IgD-negative memory B cell (primary cell): ENCODE measurements at regions not wholly inside any gene's neighbourhood (a gene's known extent, or its start where the extent isn't known, plus 50 kb on each side); places are given as distances from the start of the nearest gene placed in this dataset.

Experiments
- H3K27ac Mint-ChIP-seq, 3 donors: one replicate each; pipeline ENCODE4 v1.8.0; 2020 to 2022; ENCODE audit warnings: mild to moderate bottlenecking in 3 of 3, mixed read lengths in 3 of 3, moderate library complexity in 1 of 3
- H3K27me3 Mint-ChIP-seq: one replicate; pipeline ENCODE4 v1.8.0; 2021; ENCODE audit warnings: mixed read lengths
- H3K36me3 Mint-ChIP-seq: one replicate; pipeline ENCODE4 v1.8.0; 2020; ENCODE audit warnings: mild to moderate bottlenecking, mixed read lengths
- H3K4me1 Mint-ChIP-seq, 3 donors: one replicate each; pipeline ENCODE4 v1.8.0; 2020 to 2022; ENCODE audit warnings: mixed read lengths in 3 of 3, mild to moderate bottlenecking in 1 of 3
- H3K4me3 Mint-ChIP-seq, 4 donors: one replicate each; pipeline ENCODE4 v1.8.0; 2020 to 2022; ENCODE audit warnings: mild to moderate bottlenecking in 4 of 4, mixed read lengths in 4 of 4, moderate library complexity in 3 of 4
- H3K9me3 Mint-ChIP-seq, 3 donors: one replicate each; pipeline ENCODE4 v1.8.0; 2020 to 2021; ENCODE audit warnings: mixed read lengths in 3 of 3, mild to moderate bottlenecking in 1 of 3

GRCh38 chr21:38718481-38718880, 87.2 kb upstream of the ETS2 start:
- Mint-ChIP-seq H3K36me3 (peaks cover 2% of the 10 kb centered on the region), H3K27ac (no peak overlapping the region), H3K9me3 (peaks cover 0 to 2% (median 0%) of the 10 kb centered on the region in 3 donors)

GRCh38 chr21:38720074-38720473, 85.7 kb upstream of the ETS2 start:
- no peak overlapping the region for H3K4me3 Mint-ChIP-seq
- H3K9me3 Mint-ChIP-seq, result peaks cover 0 to 4% (median 2%) of the 10 kb centered on the region in 3 donors
- H3K36me3 Mint-ChIP-seq, result peaks cover 2% of the 10 kb centered on the region
- no peaks in the 10 kb centered on the region for H3K4me1 Mint-ChIP-seq
- no peak overlapping the region for H3K27ac Mint-ChIP-seq
- no peaks in the 10 kb centered on the region for H3K27me3 Mint-ChIP-seq

More at GRCh38 chr21:38718481-38718880, 87.2 kb upstream of the ETS2 start:
- Mint-ChIP-seq H3K4me3 (no peak overlapping the region), H3K4me1 (no peaks in the 10 kb centered on the region), H3K27me3 (no peaks in the 10 kb centered on the region)

GRCh38 chr21:38721055-38721454, 84.7 kb upstream of the ETS2 start:
- no peak overlapping the region for H3K4me3 Mint-ChIP-seq
- H3K36me3 Mint-ChIP-seq, result peaks cover 2% of the 10 kb centered on the region
- H3K9me3 Mint-ChIP-seq, result peaks cover 0 to 10% (median 7%) of the 10 kb centered on the region in 3 donors
- H3K27me3 Mint-ChIP-seq, result no peaks in the 10 kb centered on the region
- no peak overlapping the region for H3K27ac Mint-ChIP-seq
- no peaks in the 10 kb centered on the region for H3K4me1 Mint-ChIP-seq

- Mint-ChIP-seq H3K4me3 (no peak overlapping the region), H3K27ac (no peak overlapping the region), H3K4me1 (no peaks in the 10 kb centered on the region), H3K9me3 (peaks cover 0 to 10% (median 7%) of the 10 kb centered on the region in 3 donors), H3K36me3 (peaks cover 2% of the 10 kb centered on the region), H3K27me3 (no peaks in the 10 kb centered on the region)
Measured at GRCh38 chr21:38721958-38722357, 83.8 kb upstream of the ETS2 start.

GRCh38 chr21:38725196-38726157, 80.3 kb upstream of the ETS2 start:
- Mint-ChIP-seq H3K4me1 (no peaks in the 10 kb centered on the region), H3K27ac (no peak overlapping the region), H3K27me3 (no peaks in the 10 kb centered on the region), H3K36me3 (no peaks in the 10 kb centered on the region), H3K9me3 (peaks cover 0 to 10% (median 5%) of the 10 kb centered on the region in 3 donors), H3K4me3 (no peak overlapping the region)

GRCh38 chr21:38726482-38726881, 79.2 kb upstream of the ETS2 start:
- no peaks in the 10 kb centered on the region for H3K36me3 Mint-ChIP-seq
- no peaks in the 10 kb centered on the region for H3K27me3 Mint-ChIP-seq
- H3K9me3 Mint-ChIP-seq, result peaks cover 0 to 10% (median 5%) of the 10 kb centered on the region in 3 donors
- no peaks in the 10 kb centered on the region for H3K4me1 Mint-ChIP-seq
- H3K4me3 Mint-ChIP-seq, result no peak overlapping the region
- no peak overlapping the region for H3K27ac Mint-ChIP-seq

- Mint-ChIP-seq H3K36me3 (no peaks in the 10 kb centered on the region), H3K4me3 (no peak overlapping the region), H3K4me1 (peaks cover 3 to 6% (median 4%) of the 10 kb centered on the region in 3 donors), H3K9me3 (peaks cover 0 to 10% (median 5%) of the 10 kb centered on the region in 3 donors), H3K27ac (no peak overlapping the region), H3K27me3 (peaks cover 7% of the 10 kb centered on the region)
Measured at GRCh38 chr21:38729291-38729690, 76.4 kb upstream of the ETS2 start.

- Mint-ChIP-seq H3K4me3 (no peak overlapping the region), H3K4me1 (peaks cover 5 to 9% (median 9%) of the 10 kb centered on the region in 3 donors), H3K27me3 (peaks cover 12% of the 10 kb centered on the region), H3K9me3 (peaks cover 0 to 10% (median 5%) of the 10 kb centered on the region in 3 donors), H3K36me3 (no peaks in the 10 kb centered on the region), H3K27ac (no peak overlapping the region)
Measured at GRCh38 chr21:38729754-38730379, 75.9 kb upstream of the ETS2 start.

- H3K4me1 Mint-ChIP-seq, result peaks cover 5 to 9% (median 9%) of the 10 kb centered on the region in 3 donors
- peaks cover 27% of the 10 kb centered on the region for H3K27me3 Mint-ChIP-seq
- H3K4me3 Mint-ChIP-seq, result peak overlapping the region in 3 of 4 donors; percentile 43 to 83 (median 49)
- no peak overlapping the region for H3K27ac Mint-ChIP-seq
- peaks cover 0 to 5% (median 0%) of the 10 kb centered on the region in 3 donors for H3K9me3 Mint-ChIP-seq
- no peaks in the 10 kb centered on the region for H3K36me3 Mint-ChIP-seq
Measured at GRCh38 chr21:38733972-38734546, 71.7 kb upstream of the ETS2 start.

GRCh38 chr21:38734646-38735365, 70.9 kb upstream of the ETS2 start:
- H3K27ac Mint-ChIP-seq, result no peak overlapping the region
- H3K4me3 Mint-ChIP-seq, result peak overlapping the region in 2 of 4 donors; percentile 17 to 83
- H3K36me3 Mint-ChIP-seq, result no peaks in the 10 kb centered on the region
- peaks cover 27% of the 10 kb centered on the region for H3K27me3 Mint-ChIP-seq
- H3K4me1 Mint-ChIP-seq, result peaks cover 5 to 9% (median 9%) of the 10 kb centered on the region in 3 donors
- peaks cover 0 to 5% (median 0%) of the 10 kb centered on the region in 3 donors for H3K9me3 Mint-ChIP-seq

GRCh38 chr21:38735626-38736206, 70.0 kb upstream of the ETS2 start:
- no peak overlapping the region for H3K27ac Mint-ChIP-seq
- peaks cover 5 to 13% (median 9%) of the 10 kb centered on the region in 3 donors for H3K4me1 Mint-ChIP-seq
- peaks cover 27% of the 10 kb centered on the region for H3K27me3 Mint-ChIP-seq
- H3K36me3 Mint-ChIP-seq, result no peaks in the 10 kb centered on the region
- H3K9me3 Mint-ChIP-seq, result peaks cover 0 to 5% (median 0%) of the 10 kb centered on the region in 3 donors
- no peak overlapping the region for H3K4me3 Mint-ChIP-seq

- Mint-ChIP-seq H3K4me1 (peaks cover 0 to 12% (median 0%) of the 10 kb centered on the region in 3 donors), H3K4me3 (no peak overlapping the region), H3K9me3 (peaks cover 0 to 5% (median 0%) of the 10 kb centered on the region in 3 donors), H3K27me3 (peaks cover 17% of the 10 kb centered on the region), H3K36me3 (no peaks in the 10 kb centered on the region), H3K27ac (no peak overlapping the region)
Measured at GRCh38 chr21:38740090-38740489, 65.6 kb upstream of the ETS2 start.

GRCh38 chr21:38741092-38741949, 64.4 kb upstream of the ETS2 start:
- Mint-ChIP-seq H3K36me3 (no peaks in the 10 kb centered on the region), H3K27me3 (peaks cover 4% of the 10 kb centered on the region), H3K4me1 (peaks cover 0 to 12% (median 0%) of the 10 kb centered on the region in 3 donors), H3K9me3 (peaks cover 0 to 5% (median 0%) of the 10 kb centered on the region in 3 donors), H3K4me3 (no peak overlapping the region), H3K27ac (no peak overlapping the region)
